Tibial nerve (tissue), 3 donors: ENCODE measurements at regions not wholly inside any gene's neighbourhood (a gene's known extent, or its start where the extent isn't known, plus 50 kb on each side); places are given as distances from the start of the nearest gene placed in this dataset.

Source experiments
- POLR2A ChIP-seq, 2 donors: fragments of 450-650 bp; IDR thresholded peaks; one replicate each; pipeline ENCODE4 v1.6.1; 2017; ENCODE audit warnings: antibody characterized with exemption in 2 of 2, mild to moderate bottlenecking in 2 of 2, moderate library complexity in 2 of 2
- TF ChIP-seq, protein P1 (sequence below), 5 experiments: fragments of 200-600 bp in 3 of 5; fragments of 450-650 bp in 2 of 5; sonication (generic) in 3 of 5; IDR thresholded peaks; one replicate each; pipeline ENCODE4 v1.5.1; 2016 to 2019; ENCODE audit warnings: antibody characterized with exemption in 5 of 5, mild to moderate bottlenecking in 3 of 5, moderate library complexity in 2 of 5

DNA sequence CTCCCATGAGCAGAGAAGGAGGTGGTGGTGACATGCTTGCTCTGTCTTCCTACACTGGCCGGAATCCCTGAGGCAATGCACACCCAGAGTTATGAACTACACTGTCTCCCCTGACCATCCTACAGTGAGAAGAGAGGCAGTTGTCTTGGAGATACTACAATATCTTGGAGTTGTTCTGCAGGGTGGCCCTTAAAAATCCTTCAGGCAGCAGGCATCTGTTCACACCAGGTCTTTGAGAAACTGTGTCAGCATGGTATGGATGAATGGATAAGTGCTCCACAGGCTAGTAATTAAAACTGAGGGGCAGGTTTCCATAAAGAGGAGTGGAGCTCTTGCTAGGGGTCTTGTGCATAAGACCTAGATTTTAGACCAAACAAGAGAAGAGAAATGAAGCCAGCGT, 223.7 kb upstream of the COPS8 start:
- TF ChIP-seq, protein P1, sequence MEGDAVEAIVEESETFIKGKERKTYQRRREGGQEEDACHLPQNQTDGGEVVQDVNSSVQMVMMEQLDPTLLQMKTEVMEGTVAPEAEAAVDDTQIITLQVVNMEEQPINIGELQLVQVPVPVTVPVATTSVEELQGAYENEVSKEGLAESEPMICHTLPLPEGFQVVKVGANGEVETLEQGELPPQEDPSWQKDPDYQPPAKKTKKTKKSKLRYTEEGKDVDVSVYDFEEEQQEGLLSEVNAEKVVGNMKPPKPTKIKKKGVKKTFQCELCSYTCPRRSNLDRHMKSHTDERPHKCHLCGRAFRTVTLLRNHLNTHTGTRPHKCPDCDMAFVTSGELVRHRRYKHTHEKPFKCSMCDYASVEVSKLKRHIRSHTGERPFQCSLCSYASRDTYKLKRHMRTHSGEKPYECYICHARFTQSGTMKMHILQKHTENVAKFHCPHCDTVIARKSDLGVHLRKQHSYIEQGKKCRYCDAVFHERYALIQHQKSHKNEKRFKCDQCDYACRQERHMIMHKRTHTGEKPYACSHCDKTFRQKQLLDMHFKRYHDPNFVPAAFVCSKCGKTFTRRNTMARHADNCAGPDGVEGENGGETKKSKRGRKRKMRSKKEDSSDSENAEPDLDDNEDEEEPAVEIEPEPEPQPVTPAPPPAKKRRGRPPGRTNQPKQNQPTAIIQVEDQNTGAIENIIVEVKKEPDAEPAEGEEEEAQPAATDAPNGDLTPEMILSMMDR (IDR thresholded peaks at IDR 0.05): no peak
- no peak for TF ChIP-seq POLR2A (IDR thresholded peaks at IDR 0.05)
